Activated CD4-positive, alpha-beta T cell treated with anti-CD3 and anti-CD28 coated beads for 36 hours (primary cell): ENCODE measurements at regions not wholly inside any gene's neighbourhood (a gene's known extent, or its start where the extent isn't known, plus 50 kb on each side); places are given as distances from the start of the nearest gene placed in this dataset.

ENCODE experiments used
- ATAC-seq: fragments of 200-7000 bp; cut with Tn5 transposase; one replicate; pipeline ENCODE4 v1.10.0; 2021; ENCODE audit warnings: mild to moderate bottlenecking, moderate library complexity
- CTCF ChIA-PET: fragments of 350-600 bp; sonication (Branson Sonifier 250); formaldehyde crosslinking; loops from one replicate; lab custom pipeline; 2021; ENCODE audit warnings: antibody characterized with exemption; lab: Charles Lee
- POLR2A ChIA-PET: fragments of 350-600 bp; sonication (Branson Sonifier 250); formaldehyde crosslinking; loops from one replicate; lab custom pipeline; 2021; ENCODE audit warnings: antibody characterized with exemption, inconsistent platforms; lab: Charles Lee
- DNase-seq: peaks from one replicate; pipeline ENCODE4 v3.0.0-alpha.2; 2020
- H3K27ac Mint-ChIP-seq: one replicate; pipeline ENCODE4 v1.8.0; 2021; ENCODE audit warnings: mixed read lengths
- H3K27me3 Mint-ChIP-seq: one replicate; pipeline ENCODE4 v1.8.0; 2021; ENCODE audit warnings: mixed read lengths
- H3K36me3 Mint-ChIP-seq: one replicate; pipeline ENCODE4 v1.8.0; 2021; ENCODE audit warnings: low read depth, mixed read lengths
- H3K4me1 Mint-ChIP-seq: one replicate; pipeline ENCODE4 v1.8.0; 2021; ENCODE audit warnings: mixed read lengths
- H3K4me3 Mint-ChIP-seq: one replicate; pipeline ENCODE4 v1.8.0; 2021; ENCODE audit warnings: mild to moderate bottlenecking, moderate library complexity, mixed read lengths
- H3K9me3 Mint-ChIP-seq: one replicate; pipeline ENCODE4 v1.8.0; 2021; ENCODE audit warnings: low read depth, mixed read lengths
- intact Hi-C, 2 experiments: fragments of 100-400 bp; cut with DNase I in 1 of 2; cut with micrococcal nuclease in 1 of 2; formaldehyde crosslinking; loops; one replicate each; pipeline versions ENCODE4 v1.14.2 to v1.15.1; 2022 to 2024; cut with DNase I, micrococcal nuclease

DNA sequence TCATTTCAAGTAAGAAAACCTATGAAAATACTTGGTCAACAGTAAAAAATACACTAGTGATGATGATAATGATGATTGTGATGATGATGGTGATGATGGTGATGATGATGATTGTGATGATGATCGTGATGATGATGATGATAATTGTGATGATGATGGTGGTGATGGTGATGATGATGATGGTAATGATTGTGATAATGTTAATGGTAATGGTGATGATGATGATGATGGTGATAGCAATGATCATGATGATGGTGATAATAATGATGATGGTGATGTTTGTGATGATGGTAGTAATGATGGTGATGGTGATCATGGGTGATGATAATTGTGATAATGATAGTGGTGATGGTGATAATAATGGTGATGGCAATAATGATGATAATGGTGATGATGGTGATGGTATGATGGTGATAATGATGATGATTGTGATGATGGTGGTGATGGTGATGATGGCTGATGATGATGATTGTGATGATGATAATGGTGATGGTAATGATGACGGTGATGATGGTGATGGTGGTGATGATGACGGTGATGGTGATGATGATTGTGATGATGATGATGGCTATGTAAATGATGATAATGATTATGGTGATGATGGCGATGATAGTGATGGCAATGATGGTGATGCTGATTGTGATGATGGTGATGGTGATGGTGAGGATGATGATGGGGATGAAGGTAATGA lies 62.1 kb downstream of the VCX3A start:
- intact Hi-C loops: no loop called here
- POLR2A ChIA-PET: no interaction called here
- CTCF ChIA-PET: no interaction called here
- H3K27ac Mint-ChIP-seq: no peak overlapping the region
- no peaks in the 10 kb centered on the region for H3K9me3 Mint-ChIP-seq
- H3K4me3 Mint-ChIP-seq: no peak overlapping the region
- no peak for ATAC-seq
- no peaks in the 10 kb centered on the region for H3K27me3 Mint-ChIP-seq
- no peak for DNase-seq
- H3K36me3 Mint-ChIP-seq: no peaks in the 10 kb centered on the region
- no peaks in the 10 kb centered on the region for H3K4me1 Mint-ChIP-seq

DNA sequence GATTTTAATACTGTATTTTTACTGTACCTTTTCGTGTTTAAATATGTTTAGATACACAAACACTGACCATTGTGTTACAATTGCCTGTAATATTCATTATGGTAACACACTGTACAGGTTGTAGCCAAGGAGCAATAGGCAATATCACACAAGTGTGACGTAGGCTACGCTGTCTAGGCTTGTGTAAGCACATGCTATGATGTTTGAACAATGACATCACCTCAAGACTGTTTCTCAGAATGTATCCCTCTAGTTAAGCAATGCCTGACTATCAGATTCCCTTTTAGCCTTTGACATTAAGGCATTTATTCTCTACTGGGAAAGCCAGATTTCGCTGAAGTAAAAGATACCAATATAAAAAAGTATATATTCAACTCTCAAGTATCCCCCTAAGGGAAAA lies 66.2 kb downstream of the VCX3A start:
- Mint-ChIP-seq H3K27ac (no peak overlapping the region), H3K9me3 (no peaks in the 10 kb centered on the region), H3K4me1 (no peaks in the 10 kb centered on the region), H3K27me3 (no peaks in the 10 kb centered on the region), H3K4me3 (no peak overlapping the region), H3K36me3 (no peaks in the 10 kb centered on the region)
- DNase-seq: no peak
- ATAC-seq: no peak
- intact Hi-C loops: no loop called here
- ChIA-PET CTCF (no interaction called here), POLR2A (no interaction called here)

DNA sequence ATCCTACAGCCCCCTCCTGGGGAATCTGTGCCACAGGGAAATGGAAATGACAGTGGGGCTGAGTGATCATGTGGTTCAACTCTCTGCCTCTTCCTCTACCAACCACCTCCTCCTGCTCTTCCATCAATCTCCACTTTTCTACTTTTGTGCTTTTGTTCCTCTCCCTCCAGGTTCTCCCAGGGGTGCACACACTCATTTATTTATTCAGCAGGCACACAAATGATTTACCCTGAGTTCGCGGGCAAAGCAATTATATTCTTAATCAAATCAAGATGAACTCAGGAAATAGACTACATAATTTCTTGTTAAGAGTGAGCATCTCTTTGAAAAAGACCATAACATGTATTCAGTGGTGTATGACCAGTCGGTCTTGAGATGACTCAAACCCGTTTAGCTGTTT lies 69.2 kb downstream of the VCX3A start:
- Mint-ChIP-seq H3K4me3 (no peak overlapping the region), H3K36me3 (no peaks in the 10 kb centered on the region), H3K4me1 (no peaks in the 10 kb centered on the region), H3K9me3 (no peaks in the 10 kb centered on the region), H3K27ac (no peak overlapping the region), H3K27me3 (no peaks in the 10 kb centered on the region)
- intact Hi-C loops: no loop called here
- ATAC-seq (no peak), DNase-seq (no peak)
- POLR2A ChIA-PET: no interaction called here
- CTCF ChIA-PET: no interaction called here

DNA sequence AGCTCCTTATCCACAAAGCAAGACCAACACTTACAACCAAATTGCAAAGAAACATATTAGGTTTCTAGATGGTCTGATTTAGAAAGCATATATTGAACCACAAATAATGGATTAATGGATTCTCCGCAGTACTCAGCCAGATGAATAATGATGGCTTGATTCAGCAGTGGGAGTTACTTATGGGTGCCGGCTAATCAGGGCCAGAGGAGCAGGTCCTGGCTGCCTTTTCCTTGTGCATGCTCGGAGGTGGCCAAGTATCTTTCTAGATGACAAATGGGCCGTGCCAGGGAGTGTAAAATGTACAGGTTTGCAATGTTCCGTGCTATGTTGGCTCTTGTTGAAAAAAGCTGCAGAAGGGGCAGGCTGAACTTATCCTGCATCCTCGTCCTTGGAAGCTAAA lies 70.2 kb downstream of the VCX3A start:
- no peak for DNase-seq
- intact Hi-C loops: no loop called here
- Mint-ChIP-seq H3K9me3 (no peaks in the 10 kb centered on the region), H3K27me3 (no peaks in the 10 kb centered on the region), H3K36me3 (no peaks in the 10 kb centered on the region), H3K27ac (no peak overlapping the region), H3K4me3 (no peak overlapping the region), H3K4me1 (no peaks in the 10 kb centered on the region)
- ATAC-seq: no peak
- ChIA-PET CTCF (no interaction called here), POLR2A (no interaction called here)

DNA sequence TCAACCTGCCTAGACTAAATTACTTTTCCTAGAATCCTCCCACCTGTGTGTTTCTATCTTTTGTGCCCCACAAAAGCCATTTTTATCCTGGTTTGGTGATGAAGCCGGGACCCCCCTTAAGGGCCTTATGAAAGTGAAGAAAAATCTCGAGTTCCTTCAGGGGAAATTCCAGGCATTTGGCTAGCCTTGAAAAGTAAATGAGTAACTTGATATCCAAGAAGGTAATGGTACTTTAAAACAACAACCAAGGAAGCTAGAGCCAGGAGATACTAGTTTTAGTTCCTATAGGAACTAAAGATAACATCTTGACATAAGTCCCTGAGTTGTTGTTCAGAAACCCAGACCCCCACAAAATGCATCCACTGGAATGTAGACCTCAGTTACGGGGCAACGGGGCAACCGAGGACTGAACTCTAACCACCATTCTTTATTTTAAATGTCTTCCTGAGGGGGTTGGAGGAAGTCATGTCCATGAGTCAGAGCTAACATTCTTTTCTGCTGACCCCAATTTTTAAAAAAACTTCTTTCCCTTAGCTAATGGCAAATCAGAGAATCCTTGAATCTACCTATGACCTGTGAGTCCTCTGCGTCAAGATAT lies 73.9 kb downstream of the VCX3A start:
- ChIA-PET CTCF (no interaction called here), POLR2A (interaction anchor here (0.6 kb wide), 1 partner anchor 16 kb away, joined by 3 read pairs; no protein-coding TSS in a partner anchor)
- Mint-ChIP-seq H3K4me1 (no peaks in the 10 kb centered on the region), H3K4me3 (no peak overlapping the region), H3K27ac (no peak overlapping the region), H3K9me3 (no peaks in the 10 kb centered on the region), H3K36me3 (no peaks in the 10 kb centered on the region), H3K27me3 (no peaks in the 10 kb centered on the region)
- DNase-seq: no peak
- intact Hi-C loops: no loop called here
- ATAC-seq: no peak

DNA sequence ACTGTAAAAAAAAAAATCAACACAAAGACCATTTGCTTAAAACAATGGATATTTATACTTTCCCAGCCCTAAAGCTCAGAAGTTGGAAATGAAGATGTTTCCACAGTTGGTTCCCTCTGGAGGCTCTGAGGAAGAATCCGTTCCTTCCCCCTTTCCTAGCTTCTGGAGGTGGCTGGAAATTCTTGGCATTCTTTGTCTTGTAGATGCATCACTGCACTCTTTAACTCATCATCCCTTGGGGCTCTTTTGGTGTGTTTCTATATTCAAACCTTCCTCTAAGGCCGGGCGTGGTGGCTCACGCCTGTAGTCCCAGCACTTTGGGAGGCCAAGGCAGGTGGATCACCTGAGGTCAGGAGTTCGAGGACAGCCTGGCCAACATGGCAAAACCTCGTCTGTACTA lies 78.7 kb downstream of the VCX3A start:
- H3K36me3 Mint-ChIP-seq: no peaks in the 10 kb centered on the region
- H3K27ac Mint-ChIP-seq: no peak overlapping the region
- no peaks in the 10 kb centered on the region for H3K4me1 Mint-ChIP-seq
- H3K27me3 Mint-ChIP-seq: no peaks in the 10 kb centered on the region
- ATAC-seq (no peak), DNase-seq (no peak)
- intact Hi-C loops: no loop called here
- POLR2A ChIA-PET: no interaction called here
- CTCF ChIA-PET: no interaction called here
- H3K9me3 Mint-ChIP-seq: no peaks in the 10 kb centered on the region
- H3K4me3 Mint-ChIP-seq: no peak overlapping the region

DNA sequence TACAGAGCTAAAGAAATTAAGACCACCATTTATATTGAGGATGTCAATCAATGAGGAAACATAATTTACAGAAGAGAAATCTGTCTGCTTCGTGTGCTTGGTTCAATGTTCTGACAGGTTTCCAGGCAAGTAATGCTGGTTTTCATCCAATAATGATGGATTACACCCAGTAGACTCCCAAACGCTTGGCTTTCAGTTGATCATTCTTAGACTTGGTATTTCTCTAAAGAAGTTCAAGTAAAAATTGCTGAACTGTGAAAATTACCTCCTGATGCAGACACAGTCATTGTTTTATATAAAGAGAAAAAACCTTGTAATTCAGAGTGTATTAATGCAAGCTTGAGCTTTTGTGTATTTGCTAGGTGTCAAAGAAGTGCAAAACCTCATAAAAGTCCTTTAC lies 85.0 kb downstream of the VCX3A start:
- no peaks in the 10 kb centered on the region for H3K4me1 Mint-ChIP-seq
- intact Hi-C loops: no loop called here
- POLR2A ChIA-PET: no interaction called here
- ATAC-seq (no peak), DNase-seq (no peak)
- CTCF ChIA-PET: interaction anchor here (0.6 kb wide), 1 partner anchor 10 kb away, joined by 3 read pairs; no protein-coding TSS in a partner anchor
- no peaks in the 10 kb centered on the region for H3K27me3 Mint-ChIP-seq
- H3K4me3 Mint-ChIP-seq: no peak overlapping the region
- H3K27ac Mint-ChIP-seq: no peak overlapping the region
- no peaks in the 10 kb centered on the region for H3K9me3 Mint-ChIP-seq
- H3K36me3 Mint-ChIP-seq: no peaks in the 10 kb centered on the region

DNA sequence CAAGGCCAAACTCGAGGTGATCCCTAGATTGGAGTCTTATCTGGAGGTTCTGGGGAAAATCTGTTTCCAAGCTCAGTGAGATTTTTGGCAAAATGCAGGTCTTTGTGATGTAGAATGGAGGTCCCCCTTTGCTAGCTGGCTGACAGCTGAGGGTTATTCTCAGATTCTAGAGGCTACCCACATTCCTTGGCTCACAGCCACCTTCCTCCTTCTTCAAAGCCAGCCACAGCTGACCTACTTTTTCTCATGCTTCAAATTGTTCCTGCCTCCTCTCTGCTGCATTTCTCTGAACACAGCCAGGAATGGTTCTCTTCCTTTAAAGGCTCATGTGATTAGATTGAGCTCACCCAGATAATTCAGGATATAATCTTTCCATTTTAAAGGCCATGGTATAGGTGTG lies 86.9 kb downstream of the VCX3A start:
- Mint-ChIP-seq H3K4me1 (no peaks in the 10 kb centered on the region), H3K4me3 (no peak overlapping the region), H3K9me3 (no peaks in the 10 kb centered on the region), H3K27ac (no peak overlapping the region), H3K27me3 (no peaks in the 10 kb centered on the region), H3K36me3 (no peaks in the 10 kb centered on the region)
- ATAC-seq: no peak
- ChIA-PET POLR2A (no interaction called here), CTCF (interaction anchor here (0.5 kb wide), 1 partner anchor 376 kb away, joined by 4 read pairs; no protein-coding TSS in a partner anchor)
- intact Hi-C loops: no loop called here
- no peak for DNase-seq

DNA sequence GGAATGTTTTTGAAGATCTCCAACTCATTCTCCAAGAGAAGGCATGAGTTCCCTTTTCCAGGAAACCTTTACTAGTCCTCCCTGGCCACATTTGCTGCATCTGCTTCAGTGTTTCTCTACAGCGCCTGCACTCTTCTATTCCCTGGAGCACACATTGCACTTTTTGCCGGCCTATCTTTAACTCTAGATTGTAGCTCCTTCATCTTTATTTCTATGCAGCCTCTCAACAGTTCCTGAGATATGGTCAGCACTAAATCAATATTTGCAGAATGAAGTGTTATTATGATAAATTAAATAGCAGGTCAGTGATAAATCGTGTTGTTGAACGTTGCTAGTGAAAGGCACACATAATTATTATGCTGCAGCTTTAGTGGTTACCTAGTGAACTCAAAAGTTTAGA lies 88.3 kb downstream of the VCX3A start:
- no peaks in the 10 kb centered on the region for H3K9me3 Mint-ChIP-seq
- no peak for ATAC-seq
- H3K4me1 Mint-ChIP-seq: no peaks in the 10 kb centered on the region
- no peaks in the 10 kb centered on the region for H3K27me3 Mint-ChIP-seq
- POLR2A ChIA-PET: no interaction called here
- H3K27ac Mint-ChIP-seq: no peak overlapping the region
- intact Hi-C loops: no loop called here
- no peak overlapping the region for H3K4me3 Mint-ChIP-seq
- H3K36me3 Mint-ChIP-seq: no peaks in the 10 kb centered on the region
- CTCF ChIA-PET: no interaction called here
- no peak for DNase-seq

DNA sequence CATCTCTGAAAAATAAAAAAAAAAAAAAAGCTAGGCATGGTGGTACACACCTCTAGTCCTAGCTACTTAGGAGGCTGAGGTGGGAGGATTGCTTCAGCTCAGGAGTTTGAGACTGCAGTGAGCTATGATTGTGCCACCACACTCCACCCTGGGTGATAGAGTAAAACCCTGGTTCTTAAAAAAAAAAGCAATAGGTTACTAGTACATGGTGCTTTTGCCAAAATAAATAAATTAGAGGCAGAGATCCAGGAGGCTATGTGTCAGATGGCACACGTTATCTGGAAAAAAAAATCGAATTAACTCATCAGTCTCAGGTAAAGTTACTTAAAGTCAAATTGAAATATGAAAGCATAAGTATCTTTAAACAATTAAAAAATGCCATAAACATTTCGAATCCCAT lies 94.3 kb downstream of the VCX3A start:
- Mint-ChIP-seq H3K4me1 (no peaks in the 10 kb centered on the region), H3K9me3 (no peaks in the 10 kb centered on the region), H3K27ac (no peak overlapping the region), H3K36me3 (no peaks in the 10 kb centered on the region), H3K4me3 (no peak overlapping the region), H3K27me3 (no peaks in the 10 kb centered on the region)
- no peak for DNase-seq
- ChIA-PET CTCF (no interaction called here), POLR2A (no interaction called here)
- ATAC-seq: no peak
- intact Hi-C loops: no loop called here

DNA sequence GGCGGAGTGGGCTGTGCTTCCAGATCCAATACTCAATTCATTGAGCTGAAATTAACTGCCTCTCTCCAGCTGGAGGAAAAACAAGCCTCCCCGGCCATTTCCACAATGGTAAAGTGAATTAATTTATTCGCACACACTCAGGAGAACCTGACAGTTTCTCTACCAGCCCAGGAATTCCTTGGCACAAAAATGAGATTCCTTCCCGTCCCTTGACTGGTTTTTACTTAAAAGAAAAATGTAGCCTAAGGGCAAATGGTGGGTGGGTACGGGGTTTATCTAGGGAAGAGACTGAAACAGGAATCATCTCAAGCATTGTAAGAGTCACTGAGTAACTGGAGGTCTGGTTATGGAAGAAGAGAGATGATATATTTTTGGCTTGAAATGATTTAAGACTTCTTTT lies 102.7 kb downstream of the VCX3A start:
- no peaks in the 10 kb centered on the region for H3K36me3 Mint-ChIP-seq
- H3K4me3 Mint-ChIP-seq: no peak overlapping the region
- intact Hi-C loops: no loop called here
- ChIA-PET POLR2A (no interaction called here), CTCF (no interaction called here)
- no peak for DNase-seq
- H3K4me1 Mint-ChIP-seq: no peaks in the 10 kb centered on the region
- H3K27me3 Mint-ChIP-seq: no peaks in the 10 kb centered on the region
- H3K9me3 Mint-ChIP-seq: no peaks in the 10 kb centered on the region
- H3K27ac Mint-ChIP-seq: no peak overlapping the region
- no peak for ATAC-seq

DNA sequence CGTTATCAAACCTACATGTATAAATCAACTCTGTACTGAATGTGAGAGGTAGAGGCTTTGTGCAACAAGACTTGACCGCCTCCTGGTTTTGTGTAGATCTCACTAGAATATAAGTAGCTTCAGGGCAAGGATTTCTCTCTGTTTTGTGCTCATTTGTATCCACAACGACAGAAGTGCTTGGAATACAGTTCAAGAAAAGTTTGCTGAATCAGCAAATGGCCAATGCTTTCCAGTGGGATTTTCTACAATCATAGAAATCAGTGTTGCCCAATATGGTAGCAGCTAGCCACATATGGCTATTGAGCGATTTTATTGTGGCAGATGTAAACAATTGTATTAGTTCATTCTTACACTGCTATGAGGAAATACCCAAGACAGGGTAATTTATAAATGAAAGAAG lies 127.4 kb downstream of the VCX3A start:
- no peak for DNase-seq
- POLR2A ChIA-PET: no interaction called here

More for the DNA sequence above, 127.4 kb downstream of the VCX3A start:
- no peak for ATAC-seq
- Mint-ChIP-seq H3K4me3 (no peak overlapping the region), H3K9me3 (no peaks in the 10 kb centered on the region), H3K36me3 (no peaks in the 10 kb centered on the region), H3K4me1 (no peaks in the 10 kb centered on the region), H3K27ac (no peak overlapping the region), H3K27me3 (no peaks in the 10 kb centered on the region)
- intact Hi-C loops: no loop called here
- CTCF ChIA-PET: no interaction called here
